ENCODE measurements at regions not wholly inside any gene's neighbourhood (a gene's known extent, or its start where the extent isn't known, plus 50 kb on each side); places are given as distances from the start of the nearest gene placed in this dataset.
A peak's percentile ranks its signal among the peaks of the same experiment; 100 is the strongest.
"Not testable (repeated sequence)": the region's sequence is repeated elsewhere in the genome, so short reads cannot be mapped to it uniquely, and the experiment has no call there.

DNA sequence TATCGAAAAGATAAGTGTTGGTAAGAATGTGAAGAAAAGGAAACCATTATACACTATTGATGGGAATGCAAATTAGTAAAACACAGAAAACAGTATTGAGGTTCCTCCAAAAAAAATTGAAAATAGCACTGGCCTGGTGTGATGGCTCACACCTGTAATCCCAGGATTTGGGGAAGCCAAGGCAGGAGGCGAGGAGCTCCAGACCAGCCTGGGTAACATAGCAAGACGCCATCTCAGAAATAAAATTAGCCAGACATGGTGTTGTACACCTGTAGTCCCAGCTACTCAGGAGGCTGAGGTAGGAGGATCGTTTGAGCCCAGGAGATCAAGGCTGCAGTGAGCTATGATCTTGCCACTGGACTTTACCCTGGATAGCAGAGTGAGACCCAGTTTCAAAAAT lies 5303.4 kb upstream of the TPTE start:
- H3K79me2 ChIP-seq (ENCODE audit: low read length); H3K9me3 ChIP-seq (ENCODE audit: insufficient read depth, low read length); H3K27me3 ChIP-seq (ENCODE audit: low read depth, low read length); H2AFZ ChIP-seq (ENCODE audit: low read depth, low read length); H3K4me2 ChIP-seq (ENCODE audit: low read length); H3K4me1 ChIP-seq (ENCODE audit: low read length); H3K36me3 ChIP-seq (replicated peaks; ENCODE audit: low read depth, low read length); H4K20me1 ChIP-seq (ENCODE audit: insufficient read depth, low read length); H3K4me3 ChIP-seq (ENCODE audit: low read length); H3K27ac ChIP-seq (ENCODE audit: low read length); H3K9ac ChIP-seq (ENCODE audit: low read length): not testable (repeated sequence)

DNA sequence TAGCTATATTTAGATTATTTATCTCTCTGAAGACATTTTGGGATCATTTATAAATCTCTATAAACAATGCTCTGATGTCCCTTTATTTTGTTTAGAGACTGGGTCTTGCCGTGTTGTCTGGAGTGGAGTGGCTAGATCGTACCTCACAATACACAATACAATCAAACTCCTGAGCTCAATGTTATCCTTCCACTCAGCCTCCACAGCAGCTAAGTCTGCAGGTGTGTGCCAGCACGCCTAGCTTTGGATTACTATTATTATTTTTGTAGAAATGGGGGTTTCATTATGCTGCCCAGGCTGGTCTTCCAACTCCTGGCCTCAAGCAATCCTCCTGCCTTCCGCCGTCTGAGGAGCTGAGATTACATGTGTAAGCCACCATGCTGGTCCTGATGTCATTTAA lies 5301.4 kb upstream of the TPTE start:
- not testable (repeated sequence) for H3K9me3 ChIP-seq (ENCODE audit: insufficient read depth, low read length); H4K20me1 ChIP-seq (ENCODE audit: insufficient read depth, low read length); H3K27ac ChIP-seq (ENCODE audit: low read length); H3K27me3 ChIP-seq (ENCODE audit: low read depth, low read length); H3K79me2 ChIP-seq (ENCODE audit: low read length); H3K4me1 ChIP-seq (ENCODE audit: low read length); H3K9ac ChIP-seq (ENCODE audit: low read length); H3K4me2 ChIP-seq (ENCODE audit: low read length); H3K4me3 ChIP-seq (ENCODE audit: low read length); H3K36me3 ChIP-seq (replicated peaks; ENCODE audit: low read depth, low read length); H2AFZ ChIP-seq (ENCODE audit: low read depth, low read length)

DNA sequence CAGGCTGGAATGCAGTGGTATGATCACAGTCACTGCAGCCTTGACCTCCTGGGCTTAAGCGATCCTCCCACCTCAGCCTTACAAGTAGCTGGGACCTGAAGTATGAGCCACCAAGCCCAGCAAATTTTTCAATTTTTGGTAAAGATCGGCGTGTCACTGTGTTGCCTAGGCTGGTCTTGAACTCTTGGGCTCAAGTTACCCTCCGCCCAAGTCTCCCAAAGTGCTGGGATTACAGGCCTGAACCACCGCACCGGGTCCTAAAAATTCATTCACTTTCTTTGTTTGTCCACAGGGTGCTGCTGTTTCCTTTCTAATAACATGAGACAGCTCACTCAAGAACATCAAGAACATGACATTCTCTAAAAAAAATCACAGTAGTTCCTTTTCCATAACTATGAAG lies 5300.9 kb upstream of the TPTE start:
- TF ChIP-seq, protein P1, sequence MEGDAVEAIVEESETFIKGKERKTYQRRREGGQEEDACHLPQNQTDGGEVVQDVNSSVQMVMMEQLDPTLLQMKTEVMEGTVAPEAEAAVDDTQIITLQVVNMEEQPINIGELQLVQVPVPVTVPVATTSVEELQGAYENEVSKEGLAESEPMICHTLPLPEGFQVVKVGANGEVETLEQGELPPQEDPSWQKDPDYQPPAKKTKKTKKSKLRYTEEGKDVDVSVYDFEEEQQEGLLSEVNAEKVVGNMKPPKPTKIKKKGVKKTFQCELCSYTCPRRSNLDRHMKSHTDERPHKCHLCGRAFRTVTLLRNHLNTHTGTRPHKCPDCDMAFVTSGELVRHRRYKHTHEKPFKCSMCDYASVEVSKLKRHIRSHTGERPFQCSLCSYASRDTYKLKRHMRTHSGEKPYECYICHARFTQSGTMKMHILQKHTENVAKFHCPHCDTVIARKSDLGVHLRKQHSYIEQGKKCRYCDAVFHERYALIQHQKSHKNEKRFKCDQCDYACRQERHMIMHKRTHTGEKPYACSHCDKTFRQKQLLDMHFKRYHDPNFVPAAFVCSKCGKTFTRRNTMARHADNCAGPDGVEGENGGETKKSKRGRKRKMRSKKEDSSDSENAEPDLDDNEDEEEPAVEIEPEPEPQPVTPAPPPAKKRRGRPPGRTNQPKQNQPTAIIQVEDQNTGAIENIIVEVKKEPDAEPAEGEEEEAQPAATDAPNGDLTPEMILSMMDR (IDR thresholded peaks at IDR 0.05; ENCODE audit: low read depth, low read length): peak; percentile 43
- H3K27ac ChIP-seq (ENCODE audit: low read length); H4K20me1 ChIP-seq (ENCODE audit: insufficient read depth, low read length): not testable (repeated sequence)

DNA sequence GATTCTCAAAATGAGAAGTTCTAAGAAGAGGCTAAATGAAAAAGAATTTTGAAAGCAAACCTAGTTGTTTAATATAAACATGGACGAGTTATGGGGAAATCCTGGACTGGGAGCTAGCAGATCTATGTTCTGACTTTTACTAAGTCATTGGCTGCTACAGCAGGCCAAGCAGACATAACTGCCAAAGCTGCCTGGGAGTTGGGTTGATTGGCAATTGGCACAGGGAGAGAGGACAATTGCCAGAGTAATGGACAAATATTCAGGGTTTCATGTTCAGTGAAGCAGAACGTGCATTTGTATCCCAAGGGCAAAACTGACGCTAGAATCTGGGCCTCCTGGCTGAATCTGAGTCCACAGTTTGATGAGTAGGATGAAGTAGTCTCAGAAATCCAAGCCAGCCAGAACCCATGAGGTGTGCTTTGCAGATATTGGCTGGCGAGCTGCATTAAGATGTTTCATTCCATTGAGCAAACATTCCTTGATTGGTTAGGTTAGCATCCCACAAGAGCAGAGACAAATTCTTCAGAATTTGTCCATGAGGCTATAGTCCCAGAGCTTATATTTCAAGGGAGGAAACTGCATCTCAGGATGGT lies 5299.8 kb upstream of the TPTE start:
- H3K36me3 ChIP-seq (replicated peaks; ENCODE audit: low read depth, low read length); H4K20me1 ChIP-seq (ENCODE audit: insufficient read depth, low read length); H2AFZ ChIP-seq (ENCODE audit: low read depth, low read length); H3K4me3 ChIP-seq (ENCODE audit: low read length); H3K4me2 ChIP-seq (ENCODE audit: low read length); H3K27me3 ChIP-seq (ENCODE audit: low read depth, low read length); H3K79me2 ChIP-seq (ENCODE audit: low read length); H3K9ac ChIP-seq (ENCODE audit: low read length); H3K4me1 ChIP-seq (ENCODE audit: low read length); H3K27ac ChIP-seq (ENCODE audit: low read length); H3K9me3 ChIP-seq (ENCODE audit: insufficient read depth, low read length): not testable (repeated sequence)

More for the DNA sequence above, 5300.9 kb upstream of the TPTE start:
- not testable (repeated sequence) for H3K9me3 ChIP-seq (ENCODE audit: insufficient read depth, low read length); H3K79me2 ChIP-seq (ENCODE audit: low read length); H2AFZ ChIP-seq (ENCODE audit: low read depth, low read length); H3K4me1 ChIP-seq (ENCODE audit: low read length); H3K4me3 ChIP-seq (ENCODE audit: low read length); H3K36me3 ChIP-seq (replicated peaks; ENCODE audit: low read depth, low read length); H3K4me2 ChIP-seq (ENCODE audit: low read length); H3K27me3 ChIP-seq (ENCODE audit: low read depth, low read length); H3K9ac ChIP-seq (ENCODE audit: low read length)

DNA sequence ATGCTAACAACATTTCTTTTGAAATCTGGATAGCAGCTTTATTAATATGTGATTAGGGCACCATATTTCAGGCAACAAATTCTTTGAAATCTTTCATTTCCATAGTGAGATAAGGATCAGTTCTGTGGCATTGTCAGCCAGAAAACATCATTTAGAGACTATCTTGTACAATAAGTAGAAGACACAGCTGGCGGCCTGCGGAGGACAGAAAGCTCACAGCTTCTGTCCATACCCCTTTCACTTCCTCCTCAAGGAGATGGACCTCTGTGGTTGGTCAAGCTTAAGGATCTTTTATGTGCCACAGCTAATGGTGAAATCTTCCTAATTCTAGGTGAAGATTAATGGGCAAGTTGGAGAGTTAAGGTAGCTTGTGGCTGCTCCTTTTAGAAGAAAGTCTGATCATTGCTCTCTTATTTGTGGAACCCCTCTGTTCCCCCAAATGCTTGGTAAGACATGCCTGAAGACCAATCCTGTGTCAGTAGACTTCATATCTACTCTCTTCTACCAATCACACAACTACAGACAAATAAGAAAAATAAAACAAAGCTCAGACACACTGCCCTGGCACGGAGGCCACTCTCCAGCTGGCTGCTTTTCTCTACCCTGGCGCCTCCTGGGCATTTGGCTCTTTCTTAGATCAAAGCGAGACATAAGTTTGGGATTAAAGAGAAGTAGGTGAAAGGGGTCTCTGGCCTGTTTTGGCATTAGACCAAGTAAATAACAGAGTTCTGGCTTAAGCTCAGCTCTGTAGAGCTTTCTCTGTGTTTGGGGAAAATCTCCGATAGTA lies 5298.2 kb upstream of the TPTE start:
- H4K20me1 ChIP-seq (ENCODE audit: insufficient read depth, low read length); H3K4me1 ChIP-seq (ENCODE audit: low read length); H3K27ac ChIP-seq (ENCODE audit: low read length); H3K9ac ChIP-seq (ENCODE audit: low read length); H2AFZ ChIP-seq (ENCODE audit: low read depth, low read length); H3K36me3 ChIP-seq (replicated peaks; ENCODE audit: low read depth, low read length); H3K27me3 ChIP-seq (ENCODE audit: low read depth, low read length); H3K79me2 ChIP-seq (ENCODE audit: low read length); H3K4me2 ChIP-seq (ENCODE audit: low read length); H3K9me3 ChIP-seq (ENCODE audit: insufficient read depth, low read length); H3K4me3 ChIP-seq (ENCODE audit: low read length): not testable (repeated sequence)

DNA sequence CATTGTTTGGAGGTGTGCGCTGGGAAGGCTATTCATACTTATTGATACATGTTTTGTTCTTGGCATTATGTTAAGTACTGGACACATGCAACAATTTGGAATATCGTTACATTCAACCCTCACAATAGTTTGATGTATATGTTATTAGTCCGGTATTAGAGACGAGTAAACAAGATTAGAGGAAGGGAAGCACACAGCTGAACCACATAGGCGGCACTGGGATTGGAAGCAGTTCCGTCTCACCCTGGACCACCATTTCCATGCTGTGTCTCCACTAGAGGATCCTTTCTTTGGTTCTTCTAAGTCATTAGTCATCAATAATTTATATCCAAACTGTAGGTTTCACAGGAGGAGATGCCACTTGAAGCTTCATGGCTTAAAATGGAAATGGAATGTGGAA lies 5297.2 kb upstream of the TPTE start:
- not testable (repeated sequence) for H3K27ac ChIP-seq (ENCODE audit: low read length); H3K27me3 ChIP-seq (ENCODE audit: low read depth, low read length); H4K20me1 ChIP-seq (ENCODE audit: insufficient read depth, low read length); H3K9ac ChIP-seq (ENCODE audit: low read length); H2AFZ ChIP-seq (ENCODE audit: low read depth, low read length); H3K4me2 ChIP-seq (ENCODE audit: low read length); H3K79me2 ChIP-seq (ENCODE audit: low read length); H3K9me3 ChIP-seq (ENCODE audit: insufficient read depth, low read length); H3K4me1 ChIP-seq (ENCODE audit: low read length); H3K4me3 ChIP-seq (ENCODE audit: low read length); H3K36me3 ChIP-seq (replicated peaks; ENCODE audit: low read depth, low read length)

DNA sequence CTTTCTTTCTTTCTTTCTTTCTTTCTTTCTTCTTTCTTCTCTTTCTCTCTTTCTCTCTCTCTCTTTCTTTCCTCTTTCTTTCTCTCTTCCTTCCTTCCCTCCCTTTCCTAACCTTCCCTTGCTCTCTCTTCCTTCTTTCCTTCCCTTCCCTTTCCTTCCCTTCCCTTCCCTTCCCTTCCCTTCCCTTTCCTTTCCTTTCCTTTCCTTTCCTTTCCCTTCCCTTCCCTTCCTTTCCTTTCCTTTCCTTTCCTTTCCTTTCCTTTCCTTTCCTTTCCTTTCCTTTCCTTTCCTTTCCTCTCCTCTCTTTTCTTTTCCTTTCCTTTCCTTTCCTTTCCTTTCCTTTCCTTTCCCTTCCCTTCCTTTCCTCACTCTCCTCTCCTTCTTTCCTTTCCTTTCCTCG lies 5294.1 kb upstream of the TPTE start:
- not testable (repeated sequence) for H3K79me2 ChIP-seq (ENCODE audit: low read length); H2AFZ ChIP-seq (ENCODE audit: low read depth, low read length); H3K36me3 ChIP-seq (replicated peaks; ENCODE audit: low read depth, low read length); H4K20me1 ChIP-seq (ENCODE audit: insufficient read depth, low read length); H3K9ac ChIP-seq (ENCODE audit: low read length); H3K9me3 ChIP-seq (ENCODE audit: insufficient read depth, low read length); H3K4me3 ChIP-seq (ENCODE audit: low read length); H3K4me1 ChIP-seq (ENCODE audit: low read length); H3K4me2 ChIP-seq (ENCODE audit: low read length); H3K27ac ChIP-seq (ENCODE audit: low read length); H3K27me3 ChIP-seq (ENCODE audit: low read depth, low read length)

DNA sequence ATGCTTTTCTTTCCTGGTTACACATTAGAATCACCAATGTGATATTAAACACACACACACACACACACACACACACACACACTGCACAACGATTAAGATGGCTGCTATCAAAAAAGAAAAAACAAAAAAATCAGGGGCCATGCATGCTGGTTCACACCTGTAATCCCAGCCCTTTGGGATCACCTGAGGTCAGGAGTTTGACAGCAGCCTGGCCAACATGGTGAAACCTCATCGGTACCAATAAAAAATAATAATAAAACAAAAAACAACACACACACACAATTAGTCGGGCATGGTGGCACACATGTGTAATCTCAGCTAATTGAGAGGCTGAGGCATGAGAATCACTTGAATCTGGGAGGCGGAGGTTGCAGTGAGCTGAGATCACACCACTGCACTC lies 5290.8 kb upstream of the TPTE start:
- H3K9me3 ChIP-seq (ENCODE audit: insufficient read depth, low read length); H3K4me3 ChIP-seq (ENCODE audit: low read length); H3K27me3 ChIP-seq (ENCODE audit: low read depth, low read length); H3K27ac ChIP-seq (ENCODE audit: low read length); H2AFZ ChIP-seq (ENCODE audit: low read depth, low read length); H3K9ac ChIP-seq (ENCODE audit: low read length); H3K79me2 ChIP-seq (ENCODE audit: low read length); H3K36me3 ChIP-seq (replicated peaks; ENCODE audit: low read depth, low read length); H4K20me1 ChIP-seq (ENCODE audit: insufficient read depth, low read length); H3K4me2 ChIP-seq (ENCODE audit: low read length); H3K4me1 ChIP-seq (ENCODE audit: low read length): not testable (repeated sequence)

DNA sequence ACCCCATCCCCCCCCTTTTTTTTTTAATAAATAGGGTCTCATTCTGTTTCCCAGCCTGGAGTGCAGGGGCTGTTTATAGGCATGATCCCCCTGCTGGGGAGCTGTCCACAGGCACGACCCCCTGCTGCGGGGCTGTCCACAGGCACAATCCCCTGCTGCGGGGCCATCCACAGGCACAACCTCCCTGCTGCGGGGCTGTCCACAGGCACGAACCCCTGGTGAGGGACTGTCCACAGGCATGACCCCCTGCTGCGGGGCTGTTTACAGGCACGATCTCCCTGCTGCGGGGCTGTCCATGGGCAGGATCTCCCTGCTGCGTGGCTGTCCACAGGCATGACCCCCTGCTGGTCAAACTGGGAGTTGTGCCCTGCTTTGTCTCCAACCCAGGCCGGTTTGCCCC lies 5290.1 kb upstream of the TPTE start:
- not testable (repeated sequence) for H3K27me3 ChIP-seq (ENCODE audit: low read depth, low read length); H3K9me3 ChIP-seq (ENCODE audit: insufficient read depth, low read length); H3K4me3 ChIP-seq (ENCODE audit: low read length); H3K27ac ChIP-seq (ENCODE audit: low read length); H4K20me1 ChIP-seq (ENCODE audit: insufficient read depth, low read length); H3K4me2 ChIP-seq (ENCODE audit: low read length); H3K79me2 ChIP-seq (ENCODE audit: low read length); H3K9ac ChIP-seq (ENCODE audit: low read length); H3K4me1 ChIP-seq (ENCODE audit: low read length); H3K36me3 ChIP-seq (replicated peaks; ENCODE audit: low read depth, low read length); H2AFZ ChIP-seq (ENCODE audit: low read depth, low read length)
